HCT116 (cell line): ENCODE measurements at regions not wholly inside any gene's neighbourhood (a gene's known extent, or its start where the extent isn't known, plus 50 kb on each side); places are given as distances from the start of the nearest gene placed in this dataset.

ENCODE experiments used
- ATAC-seq: fragments of 200-7000 bp; cut with Tn5 transposase; 2 replicates; pipeline ENCODE4 v1.9.1; 2020; ENCODE audit warnings: mild to moderate bottlenecking, moderate library complexity
- BruUV-seq: library from RNA; stranded (reverse); fragments of 400-500 nt; replicated peaks from 2 replicates; lab custom pipeline; 2021; lab: Mats Ljungman, UMichigan
- CTCF ChIA-PET: fragments of 300-600 bp; sonication (Branson Sonifier 250); formaldehyde crosslinking; loops from one replicate; lab custom pipeline; 2021; ENCODE audit warnings: antibody characterized with exemption; lab: Charles Lee
- POLR2A ChIA-PET: fragments of 300-600, 350-600 bp; sonication (Branson Sonifier 250); formaldehyde crosslinking; loops from one replicate; lab custom pipeline; 2021; ENCODE audit warnings: antibody characterized with exemption; lab: Charles Lee
- RAD21 ChIA-PET, 2 experiments: fragments of 300-600 bp; sonication (Branson Sonifier 250); formaldehyde crosslinking; loops; one replicate each; lab custom pipeline; 2023; ENCODE audit warnings: low total read pairs in 2 of 2; ENCODE audit not compliant: uncharacterized antibody in 2 of 2, unreplicated experiment in 2 of 2, low non-redundant PET in 1 of 2; lab: Charles Lee
- DNase-seq: peaks from one replicate; pipeline ENCODE4 v3.0.0-alpha.2; 2010; ENCODE audit warnings: low read depth, low spot score
- H2AFZ ChIP-seq: fragments of 200-600 bp; shearing (Covaris generic), sonication (generic); 2 replicates; pipeline ENCODE4 v1.6.1; 2017; ENCODE audit warnings: low read depth, mixed run types, mixed read lengths, antibody characterized with exemption, low read length; ENCODE audit not compliant: poor library complexity, severe bottlenecking
- H3K27ac ChIP-seq: 2 replicates; pipeline ENCODE4 v1.5.1; 2012; ENCODE audit warnings: low read depth, low read length
- H3K27me3 ChIP-seq: fragments of 200-600 bp; sonication (generic); 2 replicates; pipeline ENCODE4 v1.6.1; 2016; ENCODE audit warnings: mixed run types, low read length, mixed read lengths; ENCODE audit not compliant: insufficient read depth
- H3K36me3 ChIP-seq, 2 experiments: fragments of 200-500 bp in 1 of 2; fragments of 200-600 bp in 1 of 2; sonication (Bioruptor generic) in 1 of 2; sonication (generic) in 1 of 2; 2 replicates each; pipeline versions ENCODE4 v1.5.1 to v1.6.1; 2014 to 2016; ENCODE audit warnings: low read length in 2 of 2, inconsistent platforms in 1 of 2, mixed read lengths in 1 of 2, mixed run types in 1 of 2; ENCODE audit not compliant: insufficient read depth in 2 of 2, control insufficient read depth in 1 of 2
- H3K4me1 ChIP-seq, 2 experiments: fragments of 200-600 bp in 1 of 2; sonication (generic) in 1 of 2; 2 replicates each; pipeline versions ENCODE4 v1.5.1 to v1.6.1; 2012 to 2017; ENCODE audit warnings: low read length in 2 of 2, inconsistent platforms in 1 of 2, mild to moderate bottlenecking in 1 of 2, mixed read lengths in 1 of 2, mixed run types in 1 of 2, moderate library complexity in 1 of 2; ENCODE audit not compliant: insufficient read depth in 2 of 2, control insufficient read depth in 1 of 2
- H3K4me2 ChIP-seq: fragments of 200-600 bp; sonication (generic); 2 replicates; pipeline ENCODE4 v1.6.1; 2017; ENCODE audit warnings: mixed run types, low read length, mixed read lengths
- H3K4me3 ChIP-seq, 2 experiments: fragments of 200-600 bp in 1 of 2; sonication (generic) in 1 of 2; replicated peaks in 1 of 2; 2 replicates each; pipeline ENCODE4 v1.5.1; 2011 to 2016; ENCODE audit warnings: low read length in 2 of 2, control low read depth in 1 of 2, low read depth in 1 of 2, mild to moderate bottlenecking in 1 of 2, mixed read lengths in 1 of 2, mixed run types in 1 of 2
- H3K79me2 ChIP-seq: fragments of 200-600 bp; sonication (generic); 2 replicates; pipeline ENCODE4 v1.6.1; 2017; ENCODE audit warnings: mild to moderate bottlenecking, mixed run types, low read length, moderate library complexity, mixed read lengths; ENCODE audit not compliant: insufficient read depth
- H3K9ac ChIP-seq: fragments of 200-600 bp; sonication (generic); 2 replicates; pipeline ENCODE4 v1.6.1; 2016; ENCODE audit warnings: low read length, mixed read lengths
- H3K9me2 ChIP-seq: fragments of 200-600 bp; sonication (generic), shearing (Covaris generic); 2 replicates; pipeline ENCODE4 v1.6.1; 2017; ENCODE audit warnings: mixed run types, mild to moderate bottlenecking, moderate library complexity; ENCODE audit not compliant: insufficient read depth
- H3K9me3 ChIP-seq, 2 experiments: fragments of 200-500 bp in 1 of 2; fragments of 200-600 bp in 1 of 2; sonication (Bioruptor generic) in 1 of 2; sonication (generic) in 1 of 2; 2 replicates each; pipeline ENCODE4 v1.6.1; 2014 to 2017; ENCODE audit warnings: low read length in 2 of 2, mixed read lengths in 2 of 2, inconsistent platforms in 1 of 2, low read depth in 1 of 2, mild to moderate bottlenecking in 1 of 2, mixed run types in 1 of 2, moderate library complexity in 1 of 2; ENCODE audit not compliant: control insufficient read depth in 1 of 2, insufficient read depth in 1 of 2
- H4K20me1 ChIP-seq: fragments of 200-600 bp; sonication (generic), shearing (Covaris generic); 2 replicates; pipeline ENCODE4 v1.6.1; 2017; ENCODE audit warnings: mixed run types, mild to moderate bottlenecking, moderate library complexity; ENCODE audit not compliant: insufficient read depth
- EZH2phosphoT487 ChIP-seq: fragments of 200-600 bp; IDR thresholded peaks from 2 replicates; pipeline ENCODE4 v1.6.1; 2018; ENCODE audit warnings: antibody characterized with exemption, borderline replicate concordance
- JUND ChIP-seq: IDR thresholded peaks from 2 replicates; pipeline ENCODE4 v1.6.1; 2012
- POLR2AphosphoS5 ChIP-seq: IDR thresholded peaks from 2 replicates; pipeline ENCODE4 v1.6.1; 2011; ENCODE audit warnings: mild to moderate bottlenecking, low read depth, low read length, moderate library complexity
- ZFX ChIP-seq: fragments of 450-650 bp; IDR thresholded peaks from 2 replicates; pipeline ENCODE4 v1.6.1; 2017
- intact Hi-C: fragments of 100-400 bp; cut with micrococcal nuclease; formaldehyde crosslinking; loops from 2 replicates; pipeline ENCODE4 v1.10.0; 2022
- TF ChIP-seq, protein P1 (sequence below): IDR thresholded peaks from 2 replicates; pipeline ENCODE4 v1.6.1; 2012
- TF ChIP-seq, protein P2 (sequence below): IDR thresholded peaks from 2 replicates; pipeline ENCODE4 v1.6.1; 2012; ENCODE audit warnings: low read depth
- TF ChIP-seq, protein P3 (sequence below): IDR thresholded peaks from 2 replicates; pipeline ENCODE4 v1.6.1; 2011; ENCODE audit warnings: mild to moderate bottlenecking, low read length, moderate library complexity; ENCODE audit not compliant: insufficient replicate concordance; ENCODE audit errors: extremely low read depth

DNA sequence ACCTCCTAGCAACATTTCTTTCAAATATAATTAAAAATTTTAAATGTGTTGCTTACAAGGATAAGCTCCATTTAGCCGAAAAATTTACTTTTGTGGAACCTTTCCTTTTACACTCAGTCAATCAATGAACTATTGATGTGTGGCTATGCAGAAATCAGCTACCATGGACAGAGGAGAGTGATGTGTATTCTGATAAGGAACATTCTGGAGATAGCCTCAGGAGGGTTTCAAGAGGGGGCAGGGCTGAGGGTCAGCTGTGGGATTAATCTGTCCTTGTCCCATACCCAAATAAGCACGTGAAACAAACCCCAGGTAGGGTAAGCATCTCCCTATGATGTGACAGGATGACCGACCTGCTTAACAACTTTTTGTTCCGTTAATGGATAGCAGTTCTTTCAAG lies 192.6 kb upstream of the PROK2 start:
- ChIA-PET CTCF (no interaction called here), POLR2A (no interaction called here), RAD21 (no interaction called here)
- Histone ChIP-seq H3K9me3 (no peaks in the 10 kb centered on the region), H3K9me2 (no peaks in the 10 kb centered on the region), H3K36me3 (no peaks in the 10 kb centered on the region), H3K4me2 (no peak overlapping the region), H3K79me2 (no peaks in the 10 kb centered on the region), H2AFZ (no peak overlapping the region), H3K9ac (no peak overlapping the region), H3K27me3 (peaks cover 10% of the 10 kb centered on the region; the same call in 1 of the 2 replicates), H3K27ac (no peak overlapping the region), H4K20me1 (no peaks in the 10 kb centered on the region), H3K4me1 (peaks cover 2 to 11% of the 10 kb centered on the region in 2 experiments; a peak in 3 of 4 replicates), H3K4me3 (no peak overlapping the region)
- TF ChIP-seq, protein P1, sequence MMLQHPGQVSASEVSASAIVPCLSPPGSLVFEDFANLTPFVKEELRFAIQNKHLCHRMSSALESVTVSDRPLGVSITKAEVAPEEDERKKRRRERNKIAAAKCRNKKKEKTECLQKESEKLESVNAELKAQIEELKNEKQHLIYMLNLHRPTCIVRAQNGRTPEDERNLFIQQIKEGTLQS, result no peak
- TF ChIP-seq POLR2AphosphoS5, result no peak
- TF ChIP-seq, protein P2, sequence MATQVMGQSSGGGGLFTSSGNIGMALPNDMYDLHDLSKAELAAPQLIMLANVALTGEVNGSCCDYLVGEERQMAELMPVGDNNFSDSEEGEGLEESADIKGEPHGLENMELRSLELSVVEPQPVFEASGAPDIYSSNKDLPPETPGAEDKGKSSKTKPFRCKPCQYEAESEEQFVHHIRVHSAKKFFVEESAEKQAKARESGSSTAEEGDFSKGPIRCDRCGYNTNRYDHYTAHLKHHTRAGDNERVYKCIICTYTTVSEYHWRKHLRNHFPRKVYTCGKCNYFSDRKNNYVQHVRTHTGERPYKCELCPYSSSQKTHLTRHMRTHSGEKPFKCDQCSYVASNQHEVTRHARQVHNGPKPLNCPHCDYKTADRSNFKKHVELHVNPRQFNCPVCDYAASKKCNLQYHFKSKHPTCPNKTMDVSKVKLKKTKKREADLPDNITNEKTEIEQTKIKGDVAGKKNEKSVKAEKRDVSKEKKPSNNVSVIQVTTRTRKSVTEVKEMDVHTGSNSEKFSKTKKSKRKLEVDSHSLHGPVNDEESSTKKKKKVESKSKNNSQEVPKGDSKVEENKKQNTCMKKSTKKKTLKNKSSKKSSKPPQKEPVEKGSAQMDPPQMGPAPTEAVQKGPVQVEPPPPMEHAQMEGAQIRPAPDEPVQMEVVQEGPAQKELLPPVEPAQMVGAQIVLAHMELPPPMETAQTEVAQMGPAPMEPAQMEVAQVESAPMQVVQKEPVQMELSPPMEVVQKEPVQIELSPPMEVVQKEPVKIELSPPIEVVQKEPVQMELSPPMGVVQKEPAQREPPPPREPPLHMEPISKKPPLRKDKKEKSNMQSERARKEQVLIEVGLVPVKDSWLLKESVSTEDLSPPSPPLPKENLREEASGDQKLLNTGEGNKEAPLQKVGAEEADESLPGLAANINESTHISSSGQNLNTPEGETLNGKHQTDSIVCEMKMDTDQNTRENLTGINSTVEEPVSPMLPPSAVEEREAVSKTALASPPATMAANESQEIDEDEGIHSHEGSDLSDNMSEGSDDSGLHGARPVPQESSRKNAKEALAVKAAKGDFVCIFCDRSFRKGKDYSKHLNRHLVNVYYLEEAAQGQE, result peak; percentile 43
- TF ChIP-seq EZH2phosphoT487, result no peak
- TF ChIP-seq ZFX, result no peak
- TF ChIP-seq, protein P3, sequence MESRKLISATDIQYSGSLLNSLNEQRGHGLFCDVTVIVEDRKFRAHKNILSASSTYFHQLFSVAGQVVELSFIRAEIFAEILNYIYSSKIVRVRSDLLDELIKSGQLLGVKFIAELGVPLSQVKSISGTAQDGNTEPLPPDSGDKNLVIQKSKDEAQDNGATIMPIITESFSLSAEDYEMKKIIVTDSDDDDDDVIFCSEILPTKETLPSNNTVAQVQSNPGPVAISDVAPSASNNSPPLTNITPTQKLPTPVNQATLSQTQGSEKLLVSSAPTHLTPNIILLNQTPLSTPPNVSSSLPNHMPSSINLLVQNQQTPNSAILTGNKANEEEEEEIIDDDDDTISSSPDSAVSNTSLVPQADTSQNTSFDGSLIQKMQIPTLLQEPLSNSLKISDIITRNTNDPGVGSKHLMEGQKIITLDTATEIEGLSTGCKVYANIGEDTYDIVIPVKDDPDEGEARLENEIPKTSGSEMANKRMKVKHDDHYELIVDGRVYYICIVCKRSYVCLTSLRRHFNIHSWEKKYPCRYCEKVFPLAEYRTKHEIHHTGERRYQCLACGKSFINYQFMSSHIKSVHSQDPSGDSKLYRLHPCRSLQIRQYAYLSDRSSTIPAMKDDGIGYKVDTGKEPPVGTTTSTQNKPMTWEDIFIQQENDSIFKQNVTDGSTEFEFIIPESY, result no peak
- no peak for TF ChIP-seq JUND
- no peak for ATAC-seq
- no peak for DNase-seq
- BruUV-seq, result no TSS peak
- intact Hi-C loops, result no loop called here
